Stimulated activated CD4-positive, alpha-beta T cell treated with anti-CD3 and anti-CD28 coated beads, Interleukin-12 subunit alpha, Interleukin-12 subunit beta, amount 100 ng/mL, for 4 hours (primary cell): ENCODE measurements at regions not wholly inside any gene's neighbourhood (a gene's known extent, or its start where the extent isn't known, plus 50 kb on each side); places are given as distances from the start of the nearest gene placed in this dataset.

ENCODE experiments used
- DNase-seq: peaks from one replicate; pipeline ENCODE4 v3.0.0-alpha.2; 2020

DNA sequence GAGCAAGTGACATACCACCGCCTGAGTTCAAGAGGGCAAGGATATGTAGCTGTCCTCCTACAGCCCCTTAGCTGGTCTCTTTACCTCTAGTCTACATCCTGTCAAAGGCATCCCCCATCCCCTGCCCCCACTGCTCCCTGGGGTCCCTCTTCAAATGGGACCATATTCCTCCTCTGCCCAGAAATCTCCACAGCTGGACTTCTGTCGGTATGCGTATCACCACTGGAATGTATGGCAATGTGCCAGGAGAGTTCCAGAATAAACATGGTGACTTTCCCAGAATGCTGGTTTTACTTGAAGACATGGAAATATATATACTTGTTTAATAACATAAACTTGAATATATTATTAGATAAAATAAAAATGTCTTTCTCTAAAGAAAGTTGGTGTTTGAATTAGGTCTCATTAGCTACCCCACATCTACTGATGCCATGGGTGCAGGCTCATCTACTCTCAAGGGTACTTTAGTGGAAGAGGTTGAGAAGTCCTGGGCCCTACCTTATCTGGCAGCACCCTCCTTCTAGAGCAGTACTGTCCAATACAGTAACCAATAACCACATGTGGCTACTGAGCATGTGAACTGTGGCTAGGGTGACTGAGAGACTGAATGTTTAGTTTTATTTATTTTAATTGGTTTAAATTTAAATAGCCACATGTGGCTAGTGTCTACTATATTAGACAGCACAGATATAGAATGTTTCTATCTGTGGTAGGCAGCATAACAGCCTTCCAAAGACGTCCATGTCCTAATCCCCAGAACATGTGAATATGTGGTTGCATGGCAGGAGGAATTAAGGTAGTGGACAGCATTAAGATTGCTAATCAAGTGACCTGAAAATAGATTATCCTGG is 181.7 kb upstream of the SLC30A5 start:
- no peak for DNase-seq

- no peak for DNase-seq
Observed at GRCh38 chr5:68915079-68915478, 178.7 kb upstream of the SLC30A5 start.

DNA sequence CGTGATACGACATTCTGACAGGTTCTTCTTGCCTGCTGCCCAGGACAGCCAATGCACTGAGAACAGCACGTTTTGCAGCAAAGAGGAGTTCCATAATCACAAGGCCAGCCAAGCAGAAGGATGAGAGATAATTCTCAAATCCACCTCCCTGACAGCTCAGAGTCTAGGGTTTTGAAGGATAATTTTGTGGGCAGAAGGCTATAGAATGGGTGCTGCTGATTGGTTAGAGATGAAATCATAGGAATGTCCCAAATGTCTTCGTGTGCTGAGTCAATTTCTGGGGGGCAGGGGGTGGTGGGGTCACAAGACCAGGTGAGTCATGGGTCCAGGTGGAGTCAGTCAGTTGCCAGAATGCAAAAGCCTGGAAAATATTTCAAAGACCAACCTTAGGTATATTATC is 175.5 kb upstream of the SLC30A5 start:
- no peak for DNase-seq

DNA sequence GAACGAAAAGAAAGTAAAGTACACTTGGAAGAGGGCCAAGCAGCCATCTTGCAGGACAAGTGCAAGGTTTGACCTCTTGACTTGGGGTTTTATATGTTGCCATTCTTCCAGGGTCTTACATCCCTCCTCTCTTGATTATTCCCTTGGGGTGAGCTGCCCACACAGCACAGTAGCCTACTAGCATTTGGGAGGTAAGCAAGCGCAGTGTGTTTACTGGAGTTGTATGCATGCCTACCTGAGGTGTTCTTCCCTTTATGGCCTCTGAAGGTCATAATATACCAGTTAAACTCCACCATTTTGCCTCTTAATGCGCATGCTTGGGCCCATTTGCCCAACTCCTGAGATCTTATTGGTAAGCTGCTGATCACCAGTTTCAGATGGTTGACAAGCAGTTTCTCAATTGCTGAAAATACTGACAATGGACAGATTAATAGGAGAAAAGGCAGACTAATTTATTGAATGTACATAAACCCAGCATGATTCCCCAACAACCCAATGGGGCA is 173.8 kb upstream of the SLC30A5 start:
- no peak for DNase-seq

DNA sequence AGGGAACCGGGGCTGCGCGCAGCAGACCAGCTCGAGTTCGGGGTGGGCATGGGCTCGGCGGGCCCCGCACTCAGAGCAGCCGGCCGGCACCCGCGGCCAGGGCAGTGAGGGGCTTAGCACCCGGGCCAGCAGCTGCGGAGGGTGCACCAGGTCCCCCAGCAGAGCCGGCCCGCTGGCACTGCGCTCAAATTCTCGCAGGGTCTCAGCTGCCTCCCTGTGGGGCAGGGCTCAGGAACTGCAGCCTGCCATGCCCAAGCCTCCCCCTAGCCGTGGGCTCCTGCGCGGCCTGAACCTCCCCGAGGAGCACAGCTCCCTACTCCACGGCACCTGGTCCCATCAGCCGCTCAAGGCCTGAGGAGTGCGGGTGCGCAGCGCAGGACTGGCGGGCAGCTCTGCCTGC is 172.9 kb upstream of the SLC30A5 start:
- DNase-seq = no peak

DNA sequence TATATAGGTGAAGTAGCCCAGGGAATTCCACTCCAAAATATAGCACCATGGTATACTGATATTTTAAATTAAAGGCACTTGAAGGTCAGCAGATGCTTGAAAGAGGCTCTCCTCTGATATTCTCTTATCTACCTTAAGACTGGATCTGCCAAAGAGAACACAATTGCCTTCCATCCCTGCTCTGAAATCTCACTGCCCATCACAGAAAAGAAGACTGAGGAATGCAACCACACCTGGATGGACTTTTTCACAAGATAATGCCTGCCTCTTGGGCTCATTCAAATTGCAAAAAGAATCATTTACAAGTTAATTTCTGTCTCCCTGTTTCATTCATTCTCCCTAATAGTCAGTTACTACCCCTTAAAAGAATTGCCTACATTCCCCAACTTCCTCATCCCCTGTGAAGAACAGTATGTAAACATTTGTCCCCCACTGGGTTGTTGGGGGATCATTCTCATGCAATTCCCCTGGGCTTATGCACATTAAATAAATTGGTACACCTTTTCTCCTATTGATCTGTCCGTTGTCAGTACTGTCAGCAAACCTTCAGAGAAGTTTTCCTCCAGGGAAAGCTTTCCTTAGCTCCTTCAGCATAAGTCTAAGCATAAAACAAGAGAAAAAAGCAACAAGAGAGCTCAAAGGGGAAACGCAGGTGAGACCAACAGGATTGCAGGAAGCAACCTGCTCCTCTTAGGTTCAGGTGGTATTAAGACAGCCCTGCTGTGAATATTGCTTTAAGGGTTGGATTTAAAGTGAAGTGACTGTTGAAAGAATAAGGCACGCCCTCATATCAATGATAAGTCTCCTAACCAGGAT is 171.4 kb upstream of the SLC30A5 start:
- no peak for DNase-seq

GRCh38 chr5:68924481-68925145 is 169.2 kb upstream of the SLC30A5 start:
- no peak for DNase-seq

GRCh38 chr5:68928617-68929302 is 165.1 kb upstream of the SLC30A5 start:
- DNase-seq = no peak

GRCh38 chr5:68930139-68930538 is 163.7 kb upstream of the SLC30A5 start:
- DNase-seq = no peak

GRCh38 chr5:68932830-68933434 is 160.9 kb upstream of the SLC30A5 start:
- DNase-seq = no peak

- DNase-seq = no peak
Observed at GRCh38 chr5:68942169-68942568, 151.6 kb upstream of the SLC30A5 start.

DNA sequence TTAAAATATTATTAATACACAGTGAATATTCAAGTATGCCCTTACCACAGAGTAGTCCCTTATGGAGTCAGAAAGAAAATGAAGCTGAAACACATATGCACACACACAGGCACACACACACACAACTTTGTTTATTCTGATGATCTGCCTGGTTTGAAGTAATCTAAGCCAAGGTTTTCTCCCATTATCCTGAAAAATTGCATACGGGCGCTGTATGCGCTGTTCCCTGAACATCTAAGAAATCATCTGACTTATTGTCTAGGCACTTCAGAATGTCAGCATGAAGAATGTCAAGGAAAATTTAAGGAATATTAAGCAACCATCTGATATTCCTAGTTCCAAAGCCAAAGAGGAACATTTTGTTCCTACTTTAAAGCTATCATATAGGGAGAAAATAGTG is 147.1 kb upstream of the SLC30A5 start:
- no peak for DNase-seq

- no peak for DNase-seq
Observed at GRCh38 chr5:68947986-68948385, 145.8 kb upstream of the SLC30A5 start.

DNA sequence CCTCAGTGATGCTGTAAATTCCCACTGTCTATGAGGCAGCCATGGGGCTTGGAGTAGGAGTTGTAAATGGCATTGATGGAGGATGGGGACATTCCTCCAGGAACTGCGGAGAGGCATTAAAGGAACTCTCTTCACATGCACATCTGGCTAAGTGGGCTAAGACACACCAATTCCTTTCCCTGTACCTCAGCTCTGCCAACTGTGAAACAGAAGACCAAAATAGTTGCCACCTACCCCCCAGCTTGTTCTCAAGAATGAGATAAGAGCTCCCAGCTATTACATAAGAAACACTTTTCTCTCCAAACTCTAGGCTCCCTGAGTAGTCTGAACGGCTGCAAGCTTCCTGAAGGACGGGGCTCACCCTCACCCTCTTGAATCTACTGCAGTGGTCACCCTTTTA is 144.6 kb upstream of the SLC30A5 start:
- no peak for DNase-seq

DNA sequence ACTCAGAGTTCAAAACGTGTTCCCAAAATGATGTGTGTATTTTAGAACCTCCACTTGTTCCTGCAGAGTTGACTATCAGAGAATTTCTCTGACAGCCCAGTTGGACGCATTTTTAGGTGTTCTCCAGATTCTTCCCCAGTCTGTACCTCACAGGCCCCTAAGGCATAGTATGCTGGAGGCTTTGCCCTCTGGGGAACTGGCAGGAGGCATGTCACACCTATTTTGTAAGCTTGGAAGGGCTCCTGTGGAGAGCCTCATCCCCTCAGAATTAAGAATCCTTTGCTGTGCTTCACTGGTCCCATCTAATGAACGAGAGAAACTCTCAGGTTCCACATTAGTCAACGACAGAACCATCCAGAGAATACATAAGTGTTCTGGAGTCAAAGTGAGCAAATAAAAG is 144.1 kb upstream of the SLC30A5 start:
- no peak for DNase-seq

DNA sequence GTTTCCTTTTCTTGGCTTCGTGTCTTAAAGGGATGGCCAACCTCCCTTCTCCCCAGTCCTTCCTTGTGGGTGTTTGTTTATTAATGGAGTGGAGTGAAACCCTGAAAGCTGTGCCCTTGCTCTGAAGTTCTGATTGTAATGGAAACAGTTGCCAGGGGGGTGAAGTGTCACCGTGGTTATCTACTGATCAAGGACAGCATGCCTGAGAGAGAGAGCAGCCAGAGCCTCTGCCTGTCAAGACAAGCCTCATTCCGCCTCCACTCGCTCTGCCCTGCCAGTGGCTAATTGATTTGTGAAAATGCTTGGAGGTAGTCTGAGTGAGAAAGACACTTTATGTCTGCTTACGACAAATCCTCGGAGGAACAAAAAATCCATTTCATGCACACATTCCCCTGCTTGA is 143.7 kb upstream of the SLC30A5 start:
- no peak for DNase-seq

DNA sequence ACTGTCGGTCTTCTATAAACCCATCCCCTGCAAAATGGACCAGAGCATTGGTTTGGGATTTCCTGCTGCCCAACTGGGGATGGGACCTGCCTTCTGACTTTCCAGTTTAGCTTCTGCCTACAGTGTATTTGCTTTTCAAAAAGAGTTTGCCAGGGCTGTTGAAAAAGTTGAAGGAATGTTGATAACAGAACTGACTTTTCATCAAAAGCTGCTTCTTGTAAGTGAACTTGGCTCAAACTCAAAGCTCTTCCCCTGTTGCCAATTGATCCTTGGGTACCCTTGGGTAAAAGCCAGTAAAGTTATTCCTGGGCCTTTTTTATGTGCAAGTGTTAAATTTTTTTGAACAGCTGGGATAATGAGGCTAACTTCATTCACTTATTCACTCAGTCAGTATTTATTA is 142.9 kb upstream of the SLC30A5 start:
- DNase-seq = no peak

DNA sequence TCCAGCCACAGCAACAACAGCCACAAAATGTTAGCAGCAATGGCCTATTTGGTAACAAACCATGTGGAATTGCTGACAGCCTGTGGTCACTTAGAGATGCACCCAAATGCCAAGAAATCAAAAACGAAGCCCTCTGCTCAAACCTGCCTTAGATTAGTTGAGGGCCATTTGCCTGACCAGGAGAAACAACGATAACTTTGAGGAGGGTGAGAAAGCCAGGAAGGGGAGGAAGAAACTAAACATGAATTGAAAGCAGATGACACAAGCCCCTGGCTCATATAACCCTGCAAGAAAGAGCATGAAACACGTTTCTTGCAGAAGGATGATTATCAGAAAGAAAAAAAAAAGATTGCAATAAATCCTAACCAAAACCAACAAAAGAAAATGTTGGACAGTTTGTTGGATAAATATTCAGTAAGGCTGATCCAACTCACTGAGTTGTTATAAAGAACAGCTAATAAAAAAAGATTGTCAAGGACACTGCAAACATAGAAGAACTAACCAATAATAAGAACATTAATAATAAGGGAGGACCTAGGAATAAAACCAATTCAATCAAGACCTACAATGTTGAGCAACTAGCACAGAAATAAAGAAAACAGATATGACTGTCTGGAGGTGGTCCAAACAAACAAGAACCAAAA is 140.5 kb upstream of the SLC30A5 start:
- DNase-seq = no peak

- no peak for DNase-seq
Observed at GRCh38 chr5:68953875-68954617, 139.8 kb upstream of the SLC30A5 start.

DNA sequence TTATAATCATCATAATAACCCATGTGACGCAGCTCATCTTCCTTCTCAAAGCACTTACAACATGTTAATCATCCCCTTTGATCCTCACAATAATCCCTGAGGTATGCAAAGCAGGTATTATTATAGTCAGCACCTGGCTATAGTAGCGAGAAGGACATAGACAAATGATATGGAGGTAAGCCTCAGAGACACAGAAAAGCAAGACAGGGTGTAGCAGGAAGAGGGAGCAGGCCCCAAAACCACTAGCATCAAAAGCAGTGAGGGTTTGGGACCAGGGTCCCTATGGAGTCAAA is 139.2 kb upstream of the SLC30A5 start:
- DNase-seq = no peak

- no peak for DNase-seq
Observed at GRCh38 chr5:68957591-68957990, 136.2 kb upstream of the SLC30A5 start.
